GM19238 (cell line): ENCODE measurements at regions not wholly inside any gene's neighbourhood (a gene's known extent, or its start where the extent isn't known, plus 50 kb on each side); places are given as distances from the start of the nearest gene placed in this dataset.

Experiments
- DNase-seq: peaks from one replicate; pipeline ENCODE4 v3.0.0; 2011; ENCODE audit warnings: low spot score; ENCODE audit not compliant: insufficient read length

GRCh38 chrX:150293311-150294013 is 69.7 kb upstream of the MAMLD1 start:
- no peak for DNase-seq

GRCh38 chrX:150298841-150299551 is 64.1 kb upstream of the MAMLD1 start:
- no peak for DNase-seq

- no peak for DNase-seq
These were observed 63.5 kb upstream of the MAMLD1 start for GRCh38 chrX:150299579-150299978.

- DNase-seq = no peak
These were observed 59.6 kb upstream of the MAMLD1 start for GRCh38 chrX:150303386-150304097.

- no peak for DNase-seq
These were observed 57.1 kb upstream of the MAMLD1 start for GRCh38 chrX:150306002-150306401.

GRCh38 chrX:150308041-150308440 is 55.1 kb upstream of the MAMLD1 start:
- DNase-seq = no peak

- no peak for DNase-seq
These were observed 54.5 kb upstream of the MAMLD1 start for GRCh38 chrX:150308532-150309157.

- no peak for DNase-seq
These were observed 52.7 kb upstream of the MAMLD1 start for GRCh38 chrX:150310417-150310816.

GRCh38 chrX:150310881-150311280 is 52.2 kb upstream of the MAMLD1 start:
- DNase-seq = no peak

GRCh38 chrX:150312931-150313330 is 50.2 kb upstream of the MAMLD1 start:
- no peak for DNase-seq
